Hepatocyte (in vitro differentiated cells): ENCODE measurements at regions not wholly inside any gene's neighbourhood (a gene's known extent, or its start where the extent isn't known, plus 50 kb on each side); places are given as distances from the start of the nearest gene placed in this dataset.

Source experiments
- EZH2 ChIP-seq: fragments of 200-600 bp; sonication (generic); IDR thresholded peaks from 2 replicates; pipeline ENCODE4 v1.6.1; 2016; ENCODE audit warnings: antibody characterized with exemption, mild to moderate bottlenecking, borderline replicate concordance
- EZH2phosphoT487 ChIP-seq: fragments of 200-600 bp; sonication (generic); IDR thresholded peaks from one replicate; pipeline ENCODE4 v1.6.1; 2018; ENCODE audit warnings: antibody characterized with exemption, mild to moderate bottlenecking, low read depth, moderate library complexity; ENCODE audit not compliant: unreplicated experiment, severe bottlenecking
- TF ChIP-seq, protein P1 (sequence below): fragments of 200-600 bp; sonication (generic); IDR thresholded peaks from 2 replicates; pipeline ENCODE4 v1.5.1; 2016; ENCODE audit warnings: antibody characterized with exemption, mild to moderate bottlenecking; ENCODE audit not compliant: poor library complexity

- TF ChIP-seq, protein P1, sequence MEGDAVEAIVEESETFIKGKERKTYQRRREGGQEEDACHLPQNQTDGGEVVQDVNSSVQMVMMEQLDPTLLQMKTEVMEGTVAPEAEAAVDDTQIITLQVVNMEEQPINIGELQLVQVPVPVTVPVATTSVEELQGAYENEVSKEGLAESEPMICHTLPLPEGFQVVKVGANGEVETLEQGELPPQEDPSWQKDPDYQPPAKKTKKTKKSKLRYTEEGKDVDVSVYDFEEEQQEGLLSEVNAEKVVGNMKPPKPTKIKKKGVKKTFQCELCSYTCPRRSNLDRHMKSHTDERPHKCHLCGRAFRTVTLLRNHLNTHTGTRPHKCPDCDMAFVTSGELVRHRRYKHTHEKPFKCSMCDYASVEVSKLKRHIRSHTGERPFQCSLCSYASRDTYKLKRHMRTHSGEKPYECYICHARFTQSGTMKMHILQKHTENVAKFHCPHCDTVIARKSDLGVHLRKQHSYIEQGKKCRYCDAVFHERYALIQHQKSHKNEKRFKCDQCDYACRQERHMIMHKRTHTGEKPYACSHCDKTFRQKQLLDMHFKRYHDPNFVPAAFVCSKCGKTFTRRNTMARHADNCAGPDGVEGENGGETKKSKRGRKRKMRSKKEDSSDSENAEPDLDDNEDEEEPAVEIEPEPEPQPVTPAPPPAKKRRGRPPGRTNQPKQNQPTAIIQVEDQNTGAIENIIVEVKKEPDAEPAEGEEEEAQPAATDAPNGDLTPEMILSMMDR = no peak
- TF ChIP-seq EZH2 = no peak
- TF ChIP-seq EZH2phosphoT487 = no peak
Observed at GRCh38 chr6:153963352-153963751, 75.7 kb upstream of the OPRM1 start.
